ENCODE measurements at regions not wholly inside any gene's neighbourhood (a gene's known extent, or its start where the extent isn't known, plus 50 kb on each side); places are given as distances from the start of the nearest gene placed in this dataset.
A peak's percentile ranks its signal among the peaks of the same experiment; 100 is the strongest.
"Not testable (repeated sequence)": the region's sequence is repeated elsewhere in the genome, so short reads cannot be mapped to it uniquely, and the experiment has no call there.

GRCh38 chr3:163521261-163521660 is 1557.0 kb downstream of the SI start:
- Histone ChIP-seq H3K36me3 (ENCODE audit: insufficient read depth in 1 of 2, low read depth in 1 of 2) (no peaks in the 10 kb centered on the region), H3K27ac (no peak overlapping the region), H3K9me3 (no peaks in the 10 kb centered on the region), H3K4me1 (no peaks in the 10 kb centered on the region), H3K27me3 (ENCODE audit: insufficient read depth in 3 of 3, low read length in 2 of 3) (no peaks in the 10 kb centered on the region), H3K4me3 (no peak overlapping the region)
- no peak for TF ChIP-seq CTCF (IDR thresholded peaks at IDR 0.05)
- intact Hi-C loops (cut with DNase I), result no loop called here
- DNase-seq, result no peak
- WGBS, 3 donors, result 68 to 86% (median 78%) methylated on average over 1 of the region's 1 CpG
- ATAC-seq, result no peak

DNA sequence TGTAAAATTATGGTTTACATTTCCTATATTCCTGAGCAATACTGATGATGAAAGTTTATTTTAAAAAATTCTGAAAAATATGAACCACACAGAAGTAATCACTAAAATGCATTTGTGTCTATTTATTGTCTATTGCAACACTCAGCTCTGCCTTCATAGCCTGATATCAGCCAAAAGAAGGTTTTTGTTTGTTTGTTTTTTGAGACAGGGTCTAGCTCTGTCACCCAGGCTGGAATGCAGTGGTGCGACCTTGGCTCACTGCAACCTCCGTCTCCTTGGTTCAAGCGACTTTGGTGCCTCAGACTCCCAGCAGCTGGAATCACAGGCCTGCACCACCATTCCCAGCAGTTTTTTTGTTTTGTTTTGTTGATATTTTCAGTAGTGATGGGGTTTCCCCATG is 1560.2 kb downstream of the SI start:
- Histone ChIP-seq H3K4me1 (no peaks in the 10 kb centered on the region), H3K27me3 (ENCODE audit: insufficient read depth in 3 of 3, low read length in 2 of 3) (no peaks in the 10 kb centered on the region), H3K4me3 (no peak overlapping the region), H3K27ac (no peak overlapping the region), H3K36me3 (ENCODE audit: insufficient read depth in 1 of 2, low read depth in 1 of 2) (no peaks in the 10 kb centered on the region), H3K9me3 (no peaks in the 10 kb centered on the region)
- 84 to 89% (median 85%) methylated on average over 3 of the region's 3 CpGs for WGBS, 3 donors
- intact Hi-C loops (cut with DNase I), result no loop called here
- TF ChIP-seq CTCF (IDR thresholded peaks at IDR 0.05), result no peak
- no peak for DNase-seq
- ATAC-seq, result no peak

DNA sequence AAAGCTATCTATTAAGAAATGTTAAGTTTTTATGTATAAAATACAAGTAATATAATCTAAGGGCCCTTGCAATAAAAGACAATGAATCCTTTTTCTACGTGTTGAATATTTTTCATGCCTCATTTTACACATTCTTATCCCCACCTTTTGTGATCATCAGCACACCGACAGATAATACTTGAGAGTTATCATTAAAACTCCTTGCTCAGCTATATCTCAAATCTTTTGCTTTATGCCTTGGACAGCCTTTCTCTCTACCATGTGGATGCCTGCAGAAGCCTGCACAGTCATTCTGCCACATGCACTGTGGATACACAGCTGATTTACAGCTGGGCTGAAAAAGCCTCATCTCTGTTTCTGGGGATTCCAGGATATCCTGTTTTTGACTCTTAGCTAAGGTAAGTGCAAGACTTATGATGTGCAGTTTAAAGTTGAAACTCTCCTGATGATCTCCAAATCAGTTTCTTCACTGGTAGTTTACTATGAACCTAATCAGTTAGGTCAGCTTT is 1565.1 kb downstream of the SI start:
- Histone ChIP-seq H3K27me3 (ENCODE audit: insufficient read depth in 3 of 3, low read length in 2 of 3) (no peaks in the 10 kb centered on the region), H3K27ac (no peak overlapping the region), H3K36me3 (ENCODE audit: insufficient read depth in 1 of 2, low read depth in 1 of 2) (no peaks in the 10 kb centered on the region), H3K4me1 (no peaks in the 10 kb centered on the region), H3K9me3 (no peaks in the 10 kb centered on the region), H3K4me3 (no peak overlapping the region)
- WGBS, 3 donors, result 40 to 62% (median 46%) methylated on average over 2 of the region's 2 CpGs
- ATAC-seq (no peak), DNase-seq (no peak)
- intact Hi-C loops (cut with DNase I), result no loop called here
- TF ChIP-seq CTCF (IDR thresholded peaks at IDR 0.05), result no peak

GRCh38 chr3:163508206-163508605 is 1570.1 kb downstream of the SI start:
- 23 to 28% (median 26%) methylated on average over 2 of the region's 2 CpGs for WGBS, 3 donors
- Histone ChIP-seq H3K27ac (no peak overlapping the region), H3K4me1 (no peaks in the 10 kb centered on the region), H3K36me3 (ENCODE audit: insufficient read depth in 1 of 2, low read depth in 1 of 2) (no peaks in the 10 kb centered on the region), H3K9me3 (no peaks in the 10 kb centered on the region), H3K4me3 (no peak overlapping the region), H3K27me3 (ENCODE audit: insufficient read depth in 3 of 3, low read length in 2 of 3) (no peaks in the 10 kb centered on the region)
- no peak for DNase-seq
- ATAC-seq, result no peak
- intact Hi-C loops (cut with DNase I), result no loop called here
- TF ChIP-seq CTCF (IDR thresholded peaks at IDR 0.05), result no peak

DNA sequence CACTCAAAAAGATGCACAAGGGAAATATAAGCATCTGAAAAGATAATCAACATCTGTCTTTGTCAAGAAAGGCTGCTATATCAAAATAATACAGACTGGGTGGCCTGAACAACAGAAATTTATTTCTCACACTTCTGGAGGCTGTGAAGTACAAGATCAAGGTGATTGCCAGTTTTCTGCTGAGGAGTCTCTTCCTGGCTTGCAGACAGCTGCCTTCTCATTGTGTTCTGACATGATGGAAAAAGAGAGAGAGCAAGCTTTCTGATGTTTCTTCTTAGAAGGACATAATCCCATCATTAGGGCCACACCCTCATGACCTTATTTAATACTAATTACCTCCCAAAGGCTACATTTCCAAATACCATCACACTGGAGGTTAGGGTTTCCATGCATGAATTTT is 1573.3 kb downstream of the SI start:
- no peaks in the 10 kb centered on the region for H3K27me3 ChIP-seq (ENCODE audit: insufficient read depth in 3 of 3, low read length in 2 of 3)
- no peaks in the 10 kb centered on the region for H3K36me3 ChIP-seq (ENCODE audit: insufficient read depth in 1 of 2, low read depth in 1 of 2)
- no peak for TF ChIP-seq CTCF (IDR thresholded peaks at IDR 0.05)
- H3K27ac ChIP-seq, result no peak overlapping the region
- no peaks in the 10 kb centered on the region for H3K9me3 ChIP-seq
- no peak overlapping the region for H3K4me3 ChIP-seq
- no peak for ATAC-seq
- no peak for DNase-seq
- intact Hi-C loops (cut with DNase I), result no loop called here
- H3K4me1 ChIP-seq, result no peaks in the 10 kb centered on the region

DNA sequence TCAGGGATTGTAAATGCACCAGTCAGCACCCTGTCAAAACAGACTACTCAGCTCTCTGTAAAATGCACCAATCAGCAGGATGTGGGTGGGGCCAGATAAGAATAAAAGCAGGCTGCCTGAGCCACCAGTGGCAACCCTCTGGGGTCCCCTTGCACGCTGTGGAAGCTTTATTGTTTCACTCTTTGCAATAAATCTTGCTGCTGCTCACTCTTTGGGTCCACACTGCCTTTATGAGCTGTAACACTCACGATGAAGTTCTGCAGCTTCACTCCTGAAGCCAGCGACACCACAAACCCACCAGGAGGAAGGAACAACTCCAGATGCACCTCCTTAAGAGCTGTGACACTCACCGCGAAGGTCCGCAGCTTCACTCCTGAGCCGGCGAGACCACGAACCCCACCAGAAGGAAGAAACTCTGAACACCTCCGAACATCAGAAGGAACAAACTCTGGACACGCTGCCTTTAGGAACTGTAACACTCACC is 1578.5 kb downstream of the SI start:
- 88 to 89% (median 89%) methylated on average over 11 of the region's 11 CpGs for WGBS, 3 donors
- DNase-seq; H3K27me3 ChIP-seq (ENCODE audit: insufficient read depth in 3 of 3, low read length in 2 of 3); H3K36me3 ChIP-seq (ENCODE audit: insufficient read depth in 1 of 2, low read depth in 1 of 2); H3K27ac ChIP-seq; ATAC-seq; H3K9me3 ChIP-seq; H3K4me1 ChIP-seq; intact Hi-C loops (cut with DNase I); H3K4me3 ChIP-seq: not testable (repeated sequence)

DNA sequence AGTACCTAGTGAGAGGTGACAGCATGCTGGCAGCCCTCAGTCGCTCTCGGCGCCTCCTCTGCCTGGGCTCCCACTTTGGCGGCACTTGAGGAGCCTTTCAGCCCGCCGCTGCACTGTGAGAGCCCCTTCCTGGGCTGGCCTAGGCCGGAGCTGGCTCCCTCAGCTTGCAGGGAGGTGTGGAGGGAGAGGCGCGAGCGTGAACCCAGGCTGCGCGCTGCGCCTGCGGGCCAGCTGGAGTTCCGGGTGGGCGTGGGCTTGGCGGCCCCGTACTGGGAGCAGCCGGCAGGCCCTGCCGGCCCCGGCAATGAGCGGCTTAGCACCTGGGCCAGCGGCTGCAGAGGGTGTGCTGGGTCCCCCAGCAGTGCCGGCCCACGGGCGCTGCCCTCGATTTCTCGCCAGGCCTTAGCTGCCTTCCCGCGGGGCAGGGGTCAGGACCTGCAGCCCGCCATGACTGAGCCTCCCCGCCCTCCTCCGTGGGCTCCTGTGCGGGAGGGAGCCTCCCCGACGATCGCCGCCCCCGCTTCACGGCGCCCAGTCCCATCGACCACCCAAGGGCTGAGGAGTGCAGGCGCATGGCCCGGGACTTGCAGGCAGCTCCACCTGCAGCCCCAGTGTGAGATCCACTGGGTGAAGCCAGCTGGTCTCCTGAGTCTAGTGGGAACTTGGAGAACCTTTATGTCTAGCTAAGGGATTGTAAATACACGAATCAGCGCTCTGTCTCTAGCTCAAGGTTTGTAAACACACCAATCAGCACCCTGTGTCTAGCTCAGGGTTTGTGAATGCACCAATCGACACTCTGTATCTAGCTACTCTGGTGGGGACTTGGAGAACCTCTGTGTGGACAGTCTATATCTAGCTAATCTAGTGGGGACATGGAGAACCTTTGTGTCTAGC is 1579.2 kb downstream of the SI start:
- H3K36me3 ChIP-seq (ENCODE audit: insufficient read depth in 1 of 2, low read depth in 1 of 2); ATAC-seq; H3K4me1 ChIP-seq; H3K27ac ChIP-seq; H3K9me3 ChIP-seq; H3K27me3 ChIP-seq (ENCODE audit: insufficient read depth in 3 of 3, low read length in 2 of 3); H3K4me3 ChIP-seq; intact Hi-C loops (cut with DNase I): not testable (repeated sequence)
- peak in 1 of 2 donors; percentile 50 for DNase-seq
- WGBS, 3 donors, result 92 to 97% (median 94%) methylated on average over 37 to 47 of the region's 47 CpGs

Measured in psoas muscle (tissue), 7 donors.